ENCODE measurements at regions not wholly inside any gene's neighbourhood (a gene's known extent, or its start where the extent isn't known, plus 50 kb on each side); places are given as distances from the start of the nearest gene placed in this dataset.
"Not testable (repeated sequence)": the region's sequence is repeated elsewhere in the genome, so short reads cannot be mapped to it uniquely, and the experiment has no call there.

DNA sequence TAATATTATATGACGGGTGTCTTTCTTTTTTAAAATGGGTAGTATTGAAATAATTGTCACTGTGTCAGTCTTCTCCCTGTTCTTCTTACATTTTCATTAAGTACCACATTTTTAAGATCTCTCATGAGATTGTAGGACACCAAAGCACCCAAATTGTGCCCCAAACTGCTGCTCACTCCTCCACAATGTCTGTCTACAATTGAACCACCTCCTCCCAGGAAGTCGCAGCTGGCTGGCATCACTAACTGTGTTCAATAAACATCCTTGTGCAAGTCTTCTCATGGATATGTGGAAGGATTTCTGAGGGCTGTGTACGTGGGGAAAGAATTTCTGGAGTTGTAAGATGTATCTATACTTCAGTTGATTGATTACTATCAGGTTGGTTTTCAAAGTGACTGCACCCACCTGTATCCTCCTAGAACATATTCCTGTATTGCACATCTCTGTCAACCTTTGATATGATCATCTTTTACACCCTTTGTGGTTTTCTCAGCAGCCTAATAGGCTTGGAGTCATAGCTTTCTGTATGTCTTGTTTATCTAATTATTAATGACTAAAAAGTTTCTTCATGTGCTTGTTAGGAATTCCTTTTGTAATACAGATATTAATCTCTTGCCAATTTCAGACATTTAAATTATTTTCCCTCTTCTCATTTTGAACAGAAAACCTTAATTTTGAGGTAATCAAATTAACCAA, 774.9 kb downstream of the RNF144A start:
- no peak for DNase-seq (ENCODE audit: low read depth in 4 of 4, low spot score in 3 of 4)

DNA sequence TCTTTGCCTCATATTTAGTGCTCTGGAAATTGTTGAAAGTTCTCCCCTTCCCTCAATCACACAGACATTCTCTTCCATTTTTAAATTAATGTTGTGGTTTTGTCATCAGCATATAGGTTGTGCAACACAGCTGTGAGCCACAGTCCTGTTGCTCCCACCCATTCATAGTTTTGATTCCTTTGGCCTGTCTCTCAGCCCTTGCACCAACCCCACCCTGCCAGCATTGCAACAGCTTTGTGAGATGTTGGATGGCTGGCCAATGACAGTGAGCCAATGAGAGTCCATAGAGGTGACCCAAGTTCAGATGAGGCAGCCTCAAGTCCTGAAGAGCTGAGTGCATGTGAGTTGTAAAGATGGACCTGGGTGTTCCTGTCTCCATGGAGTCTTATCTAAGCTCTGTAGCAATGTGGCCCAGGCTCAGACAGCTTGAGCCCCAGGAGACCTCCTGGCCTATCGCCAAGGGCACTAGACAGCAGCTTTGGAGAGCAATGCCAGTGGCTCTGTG, 775.5 kb downstream of the RNF144A start:
- no peak for DNase-seq (ENCODE audit: low read depth in 4 of 4, low spot score in 3 of 4)

GRCh38 chr2:7693246-7694075, 776.2 kb downstream of the RNF144A start:
- no peak for DNase-seq (ENCODE audit: low read depth in 4 of 4, low spot score in 3 of 4)

DNA sequence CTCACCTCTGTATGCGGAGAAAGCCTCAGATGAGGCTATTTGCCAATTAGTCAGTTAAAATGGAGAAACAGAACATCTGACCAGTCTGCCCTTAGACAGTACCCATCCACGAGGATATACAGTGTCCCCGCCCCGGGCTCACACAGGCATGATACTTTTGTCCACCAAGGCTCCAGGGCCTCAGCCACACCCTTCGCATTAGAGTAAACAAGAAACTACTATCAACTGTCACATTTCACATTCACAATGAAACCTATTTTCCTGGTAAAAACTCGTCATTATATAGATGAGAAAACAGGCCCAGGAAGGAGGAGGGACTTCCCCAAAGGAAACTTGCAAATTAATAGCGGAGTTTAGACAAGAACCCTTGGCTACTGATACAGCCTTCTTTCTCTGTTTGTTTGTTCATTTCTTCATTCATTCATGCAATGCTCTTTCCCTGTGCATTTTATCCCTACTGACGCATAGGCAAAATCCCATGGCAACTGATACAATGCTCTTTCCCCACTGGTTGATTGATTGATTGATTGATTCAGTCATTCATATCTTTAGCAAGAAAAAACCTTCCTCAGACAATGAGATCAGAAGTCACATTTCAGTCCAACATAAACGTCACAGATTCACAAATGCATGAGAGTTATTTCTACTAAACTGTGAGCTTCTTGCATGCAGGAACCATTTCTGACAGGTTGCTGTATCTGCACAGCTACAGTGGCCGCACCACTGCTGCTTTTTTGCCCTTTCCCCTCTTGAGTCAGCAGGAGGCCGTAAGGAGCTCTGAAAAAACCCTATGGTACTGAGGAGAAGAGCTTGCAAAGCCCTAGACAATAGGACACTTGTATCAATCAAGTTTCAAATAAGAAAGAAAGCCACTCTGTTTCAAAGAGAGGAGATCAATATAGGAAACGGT, 777.1 kb downstream of the RNF144A start:
- no peak for DNase-seq (ENCODE audit: low read depth in 4 of 4, low spot score in 3 of 4)

- DNase-seq (ENCODE audit: low read depth in 4 of 4, low spot score in 3 of 4) = not testable (repeated sequence)
Observed at GRCh38 chr2:7696556-7696955, 779.3 kb downstream of the RNF144A start.

DNA sequence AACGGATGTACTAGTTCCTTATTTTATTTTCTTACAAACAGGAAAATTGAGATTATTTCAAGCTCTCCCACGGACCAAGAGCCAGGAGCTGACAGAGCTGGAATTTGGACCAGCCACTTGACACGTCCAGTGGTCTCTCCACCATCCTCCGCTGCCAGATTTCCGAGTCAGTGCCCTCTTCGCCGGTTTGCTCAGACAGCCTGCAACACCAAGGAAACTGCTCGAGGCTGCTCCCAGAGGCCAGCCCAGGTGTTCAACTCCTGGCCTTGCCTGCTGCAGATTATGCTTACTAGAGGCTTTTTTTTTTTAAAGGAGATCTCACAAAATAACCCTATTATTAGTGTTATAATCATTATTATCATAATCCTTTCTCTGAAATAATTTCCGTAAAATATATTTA, 779.8 kb downstream of the RNF144A start:
- DNase-seq (ENCODE audit: low read depth in 4 of 4, low spot score in 3 of 4) = no peak

DNA sequence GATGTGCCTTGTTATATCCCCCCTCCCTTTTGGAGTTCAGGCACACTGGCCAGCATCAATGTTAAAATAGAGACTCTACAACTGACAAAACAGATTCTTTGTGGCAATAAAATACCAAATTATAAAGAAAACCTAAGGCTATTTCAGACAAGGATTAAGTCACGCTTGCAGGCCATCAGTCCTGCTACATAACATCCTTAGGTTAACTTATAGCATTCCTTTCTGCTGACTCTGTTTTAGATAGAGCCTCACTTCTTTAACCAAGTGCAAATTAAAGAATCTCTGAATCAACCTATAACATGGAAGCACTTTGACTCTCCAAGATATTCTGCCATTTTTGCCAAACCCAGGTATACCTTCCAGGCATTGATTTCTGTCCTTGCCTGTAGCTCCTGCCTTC, 784.6 kb downstream of the RNF144A start:
- no peak for DNase-seq (ENCODE audit: low read depth in 4 of 4, low spot score in 3 of 4)

GRCh38 chr2:7703048-7703447, 785.8 kb downstream of the RNF144A start:
- DNase-seq (ENCODE audit: low read depth in 4 of 4, low spot score in 3 of 4) = no peak

GRCh38 chr2:7703543-7704144, 786.4 kb downstream of the RNF144A start:
- DNase-seq (ENCODE audit: low read depth in 4 of 4, low spot score in 3 of 4) = no peak

DNA sequence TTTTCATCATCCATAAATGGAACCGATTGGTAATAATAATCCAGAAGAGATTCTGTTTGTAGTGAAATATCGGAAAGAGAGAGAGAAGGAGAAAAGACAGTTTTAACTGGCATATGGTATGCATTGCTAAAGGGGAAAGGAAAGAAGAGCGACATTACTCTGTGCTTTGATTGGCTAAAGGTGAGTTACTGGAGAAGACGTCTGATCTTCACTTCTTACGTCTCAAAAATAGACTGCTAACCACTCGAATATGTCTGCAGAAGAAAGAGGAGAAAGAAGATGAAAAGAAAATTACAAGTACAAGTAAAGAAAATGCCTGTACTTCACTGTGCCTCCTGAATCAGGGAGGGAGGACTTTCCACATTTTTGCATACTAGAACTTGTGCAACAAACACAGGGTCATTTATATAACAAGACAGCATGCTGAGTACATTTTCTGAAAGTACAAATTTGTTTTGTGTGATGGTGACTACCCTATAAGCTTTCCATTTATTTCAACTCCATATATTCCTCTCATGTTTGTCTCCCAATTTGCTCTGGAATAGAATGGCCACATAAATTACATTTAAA, 787.2 kb downstream of the RNF144A start:
- no peak for DNase-seq (ENCODE audit: low read depth in 4 of 4, low spot score in 3 of 4)

DNA sequence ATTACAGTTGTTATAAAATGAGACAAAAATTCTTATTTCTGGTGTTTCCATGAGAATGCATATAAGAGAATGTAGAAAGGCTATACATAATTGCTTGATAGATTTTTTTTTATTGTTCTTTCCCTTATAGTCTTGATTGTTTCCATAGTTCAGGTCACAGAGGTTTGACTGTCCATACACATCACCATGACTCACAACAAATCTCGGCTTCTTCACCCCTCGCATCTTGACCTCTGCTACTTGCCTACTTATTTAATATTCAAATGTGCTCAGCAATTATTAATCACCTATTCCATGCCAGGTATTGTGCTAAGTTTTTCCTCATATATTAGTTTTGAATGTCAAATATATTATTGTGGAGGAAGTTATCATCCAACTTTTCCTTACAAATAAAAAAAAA, 789.6 kb downstream of the RNF144A start:
- DNase-seq (ENCODE audit: low read depth in 4 of 4, low spot score in 3 of 4) = no peak

DNA sequence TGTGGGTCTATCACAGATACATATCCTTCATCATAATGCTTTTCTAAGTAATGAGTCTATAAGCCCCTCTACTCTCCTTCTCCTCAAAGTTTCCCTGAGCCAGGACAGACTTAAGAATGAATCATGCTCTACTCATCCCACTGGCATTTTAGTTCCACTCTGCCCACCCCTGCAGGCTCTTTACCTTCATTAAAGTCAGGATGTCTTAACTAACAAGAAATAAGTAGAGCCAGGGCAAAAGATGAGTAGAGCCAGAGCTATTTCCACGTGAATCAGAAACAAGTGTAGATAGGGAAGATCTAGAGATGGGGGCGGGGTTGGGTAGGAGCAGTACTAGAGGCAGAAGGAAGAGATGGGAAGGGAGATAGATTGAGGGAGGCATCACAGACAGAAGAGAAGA, 790.5 kb downstream of the RNF144A start:
- no peak for DNase-seq (ENCODE audit: low read depth in 4 of 4, low spot score in 3 of 4)

- DNase-seq (ENCODE audit: low read depth in 4 of 4, low spot score in 3 of 4) = no peak
Observed at GRCh38 chr2:7709907-7710306, 792.7 kb downstream of the RNF144A start.

DNA sequence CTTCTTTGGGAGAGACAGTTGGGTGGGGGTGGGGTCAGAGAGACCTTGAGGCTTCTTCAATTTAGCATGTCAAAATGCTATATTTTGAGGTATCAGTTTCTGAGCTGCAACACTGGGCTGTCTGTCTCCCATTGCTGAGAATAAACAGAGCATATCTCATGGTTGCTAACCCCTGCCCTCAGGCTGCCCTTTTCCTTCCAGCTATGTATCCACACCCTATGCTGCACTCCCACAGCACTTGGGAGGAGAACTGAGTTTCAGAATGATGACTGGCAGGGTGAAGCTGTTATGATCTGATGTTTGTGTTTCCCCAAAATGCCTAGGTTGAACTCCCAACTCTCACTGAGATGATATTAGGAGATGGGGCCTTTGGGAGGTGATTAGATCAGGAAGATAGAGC, 794.0 kb downstream of the RNF144A start:
- no peak for DNase-seq (ENCODE audit: low read depth in 4 of 4, low spot score in 3 of 4)

DNA sequence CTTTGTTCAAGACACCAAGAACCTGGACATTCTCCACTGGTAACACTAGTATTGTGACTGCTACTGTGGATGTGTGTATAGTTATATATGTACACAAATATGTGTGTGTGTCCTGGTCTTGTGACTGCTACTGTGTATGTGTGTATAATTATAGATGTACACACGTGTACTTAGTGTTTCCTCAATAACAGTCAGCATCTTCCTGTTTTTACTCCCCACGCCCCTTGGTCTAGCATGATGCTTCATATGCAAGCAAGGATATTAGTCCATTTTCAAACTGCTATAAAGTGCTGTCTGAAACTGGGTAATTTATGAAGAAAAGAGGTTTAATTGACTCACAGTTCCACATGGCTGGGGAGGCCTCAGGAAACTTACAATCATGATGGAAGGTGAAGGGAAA, 802.7 kb downstream of the RNF144A start:
- DNase-seq (ENCODE audit: low read depth in 4 of 4, low spot score in 3 of 4) = no peak

DNA sequence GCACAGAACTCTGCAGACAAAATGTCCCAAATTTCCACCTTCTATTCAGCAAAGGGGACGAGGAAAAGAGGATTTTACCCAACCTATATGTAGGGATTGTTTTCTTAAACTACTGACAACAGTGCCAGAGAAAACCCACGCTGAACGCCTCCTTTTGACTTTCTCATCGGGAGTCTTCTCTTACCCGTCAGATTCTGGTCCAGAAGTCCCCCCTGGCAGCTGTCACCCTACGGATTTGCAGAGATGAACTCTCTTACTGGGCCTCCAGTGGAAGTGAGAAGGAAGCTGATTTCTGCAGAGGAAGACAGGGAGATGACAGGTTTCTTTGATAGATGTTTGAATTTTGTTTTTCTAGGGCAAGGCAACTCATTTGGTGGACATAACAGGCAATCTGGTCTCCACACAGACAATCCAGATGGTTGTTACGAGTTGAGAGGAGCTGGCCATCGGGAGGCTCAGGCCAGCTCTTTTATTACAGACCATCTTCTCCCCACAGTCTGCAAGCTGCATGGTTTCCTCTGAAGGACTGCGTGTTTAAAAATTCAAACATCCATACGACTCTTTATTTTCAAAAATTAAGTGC, 804.3 kb downstream of the RNF144A start:
- DNase-seq (ENCODE audit: low read depth in 4 of 4, low spot score in 3 of 4) = no peak

GRCh38 chr2:7722212-7722910, 805.1 kb downstream of the RNF144A start:
- no peak for DNase-seq (ENCODE audit: low read depth in 4 of 4, low spot score in 3 of 4)

- no peak for DNase-seq (ENCODE audit: low read depth in 4 of 4, low spot score in 3 of 4)
Observed at GRCh38 chr2:7724336-7724735, 807.1 kb downstream of the RNF144A start.

DNA sequence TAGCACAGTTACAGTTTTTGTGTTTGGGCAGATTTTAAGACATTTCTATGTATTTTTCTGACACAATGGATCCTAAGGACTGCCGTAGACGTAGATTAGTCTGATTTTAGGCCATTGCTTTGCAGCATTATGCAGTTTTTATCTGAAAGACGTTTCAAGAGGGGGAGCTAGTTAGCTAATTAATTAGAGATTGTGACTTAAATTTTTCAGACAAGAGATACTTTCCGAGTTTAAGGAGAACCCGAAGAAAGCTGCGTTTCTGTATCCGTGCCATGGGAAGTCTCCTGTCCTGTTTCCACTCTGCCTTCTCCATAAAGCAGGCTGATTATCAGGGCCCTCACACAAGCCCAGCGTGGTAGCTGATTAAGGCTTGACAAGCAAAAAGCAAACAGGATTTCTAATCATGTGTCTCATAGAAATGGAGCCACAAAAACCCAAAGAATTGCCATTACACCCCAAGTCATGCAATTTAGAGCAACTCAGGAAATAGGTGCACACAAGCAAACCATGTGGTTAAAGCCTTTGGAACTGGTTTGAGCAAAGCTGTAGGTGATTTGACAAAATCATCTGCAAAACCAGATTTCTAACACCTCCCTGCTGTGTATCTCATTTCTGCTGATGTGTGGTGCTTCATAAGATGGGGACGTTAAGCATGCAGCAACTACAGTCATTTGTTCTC, 808.1 kb downstream of the RNF144A start:
- peak in 3 of 4 donors; percentile 20 to 22 (median 20) for DNase-seq (ENCODE audit: low read depth in 4 of 4, low spot score in 3 of 4)

Measured in right renal pelvis (tissue), 4 donors.